Lower lobe of right lung (tissue), 2 donors: ENCODE measurements at regions not wholly inside any gene's neighbourhood (a gene's known extent, or its start where the extent isn't known, plus 50 kb on each side); places are given as distances from the start of the nearest gene placed in this dataset.

Experiments
- ATAC-seq, 2 donors: fragments of 200-7000 bp; cut with Tn5 transposase; one replicate each; pipeline ENCODE4 v1.9.1; 2020 to 2022; ENCODE audit warnings: mild to moderate bottlenecking in 2 of 2, moderate library complexity in 2 of 2
- DNase-seq: peaks from one replicate; pipeline ENCODE4 v3.0.0-alpha.2; 2020
- H3K27ac ChIP-seq: fragments of 200-600 bp; one replicate; pipeline ENCODE4 v1.8.0; 2022
- H3K27me3 ChIP-seq: fragments of 200-600 bp; one replicate; pipeline ENCODE4 v1.8.0; 2022; ENCODE audit warnings: low read depth
- H3K36me3 ChIP-seq: fragments of 200-600 bp; one replicate; pipeline ENCODE4 v1.8.0; 2022; ENCODE audit warnings: mild to moderate bottlenecking
- H3K4me1 ChIP-seq: fragments of 200-600 bp; one replicate; pipeline ENCODE4 v1.8.0; 2022
- H3K4me3 ChIP-seq: fragments of 200-600 bp; one replicate; pipeline ENCODE4 v1.8.0; 2022; ENCODE audit warnings: mild to moderate bottlenecking
- H3K9me3 ChIP-seq: fragments of 200-600 bp; one replicate; pipeline ENCODE4 v1.8.0; 2022
- intact Hi-C: fragments of 100-400 bp; cut with DNase I; formaldehyde crosslinking; loops from one replicate; pipeline ENCODE4 v1.11.0; 2022
- TF ChIP-seq, protein P1 (sequence below): fragments of 200-600 bp; IDR thresholded peaks from one replicate; pipeline ENCODE4 v1.8.0; 2022; ENCODE audit warnings: antibody characterized with exemption, mild to moderate bottlenecking
- donor health status: DM: no; HTN: yes; CAD: no; lungs with severe emphysema.

DNA sequence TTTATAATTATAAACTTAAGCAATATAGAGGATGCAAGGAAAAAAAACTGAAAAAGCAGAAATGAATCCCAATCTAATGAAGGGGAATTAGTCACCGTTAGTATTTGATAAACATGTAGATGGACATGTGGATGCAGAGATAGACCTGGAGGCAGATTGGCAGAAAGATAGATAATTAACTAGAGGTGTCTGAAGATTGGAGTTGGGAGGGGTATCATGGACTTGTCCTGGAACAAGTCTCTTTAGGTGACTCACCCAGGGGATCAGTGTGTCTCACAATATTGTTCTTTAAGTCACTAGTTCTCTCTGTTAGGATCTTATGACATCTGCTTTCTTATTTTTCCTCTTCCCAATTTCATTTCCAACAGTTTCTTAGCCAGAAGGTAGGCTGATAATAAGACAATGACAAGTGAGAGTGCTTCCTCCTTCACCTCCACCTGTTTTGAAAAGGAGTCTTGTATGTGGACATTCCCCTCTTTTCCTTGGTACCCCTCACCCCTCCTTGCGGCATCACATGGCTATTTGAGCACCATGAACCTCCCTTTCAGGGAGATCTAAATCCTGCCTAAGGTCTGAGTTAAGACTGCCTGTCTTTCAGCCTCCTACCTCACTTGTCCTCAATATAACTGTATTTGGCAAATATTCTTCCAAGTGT is 987.7 kb downstream of the TSN start:
- no peak for DNase-seq
- Histone ChIP-seq H3K9me3 (no peaks in the 10 kb centered on the region), H3K4me1 (no peaks in the 10 kb centered on the region), H3K27ac (no peak overlapping the region), H3K27me3 (no peaks in the 10 kb centered on the region), H3K36me3 (no peaks in the 10 kb centered on the region), H3K4me3 (no peak overlapping the region)
- ATAC-seq: no peak
- intact Hi-C loops: no loop called here
- TF ChIP-seq, protein P1, sequence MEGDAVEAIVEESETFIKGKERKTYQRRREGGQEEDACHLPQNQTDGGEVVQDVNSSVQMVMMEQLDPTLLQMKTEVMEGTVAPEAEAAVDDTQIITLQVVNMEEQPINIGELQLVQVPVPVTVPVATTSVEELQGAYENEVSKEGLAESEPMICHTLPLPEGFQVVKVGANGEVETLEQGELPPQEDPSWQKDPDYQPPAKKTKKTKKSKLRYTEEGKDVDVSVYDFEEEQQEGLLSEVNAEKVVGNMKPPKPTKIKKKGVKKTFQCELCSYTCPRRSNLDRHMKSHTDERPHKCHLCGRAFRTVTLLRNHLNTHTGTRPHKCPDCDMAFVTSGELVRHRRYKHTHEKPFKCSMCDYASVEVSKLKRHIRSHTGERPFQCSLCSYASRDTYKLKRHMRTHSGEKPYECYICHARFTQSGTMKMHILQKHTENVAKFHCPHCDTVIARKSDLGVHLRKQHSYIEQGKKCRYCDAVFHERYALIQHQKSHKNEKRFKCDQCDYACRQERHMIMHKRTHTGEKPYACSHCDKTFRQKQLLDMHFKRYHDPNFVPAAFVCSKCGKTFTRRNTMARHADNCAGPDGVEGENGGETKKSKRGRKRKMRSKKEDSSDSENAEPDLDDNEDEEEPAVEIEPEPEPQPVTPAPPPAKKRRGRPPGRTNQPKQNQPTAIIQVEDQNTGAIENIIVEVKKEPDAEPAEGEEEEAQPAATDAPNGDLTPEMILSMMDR: no peak

DNA sequence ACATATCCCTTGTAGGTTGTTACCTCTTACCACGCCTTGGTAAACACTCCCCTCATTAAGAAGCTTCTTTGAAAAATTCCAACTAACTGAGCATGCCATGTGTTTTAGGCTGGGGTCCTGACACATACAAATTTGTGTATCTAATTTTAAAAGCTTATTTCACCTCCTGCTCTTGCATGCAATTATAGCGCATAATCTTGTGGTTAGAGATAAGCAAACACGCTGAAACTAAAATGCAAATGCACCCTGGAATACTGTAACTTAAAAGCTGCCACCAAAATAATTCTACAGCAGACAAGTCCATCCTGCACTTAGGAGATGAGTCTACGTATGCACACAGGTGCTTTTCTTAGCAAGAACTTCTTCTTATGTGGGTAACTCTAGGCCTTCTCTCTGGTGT is 990.2 kb downstream of the TSN start:
- Histone ChIP-seq H3K4me1 (no peaks in the 10 kb centered on the region), H3K4me3 (no peak overlapping the region), H3K27ac (no peak overlapping the region), H3K27me3 (no peaks in the 10 kb centered on the region), H3K36me3 (no peaks in the 10 kb centered on the region), H3K9me3 (no peaks in the 10 kb centered on the region)
- DNase-seq: no peak
- no peak for ATAC-seq
- intact Hi-C loops: no loop called here
- TF ChIP-seq, protein P1: no peak

DNA sequence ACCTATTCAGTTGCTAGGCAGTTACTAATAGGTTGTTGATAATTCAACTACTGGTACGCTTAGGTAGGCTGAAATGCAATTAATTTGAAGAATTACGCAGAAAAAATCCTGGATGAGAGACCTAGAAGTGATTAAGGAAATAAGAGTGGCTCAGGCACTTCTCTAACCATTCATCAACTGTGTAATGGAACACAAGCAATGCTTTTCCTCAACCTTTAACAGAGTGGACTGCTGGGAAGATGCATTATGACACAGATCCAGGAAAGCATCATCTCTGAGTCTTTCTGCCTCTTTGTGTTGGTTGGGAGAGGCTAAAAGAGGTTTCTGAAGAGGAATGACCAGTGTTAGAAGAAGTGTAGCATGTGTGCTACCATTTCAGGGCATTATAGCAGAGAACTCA is 992.2 kb downstream of the TSN start:
- Histone ChIP-seq H3K27me3 (no peaks in the 10 kb centered on the region), H3K4me1 (no peaks in the 10 kb centered on the region), H3K9me3 (no peaks in the 10 kb centered on the region), H3K4me3 (no peak overlapping the region), H3K27ac (no peak overlapping the region), H3K36me3 (no peaks in the 10 kb centered on the region)
- DNase-seq (no peak), ATAC-seq (no peak)
- TF ChIP-seq, protein P1: no peak
- intact Hi-C loops: no loop called here

DNA sequence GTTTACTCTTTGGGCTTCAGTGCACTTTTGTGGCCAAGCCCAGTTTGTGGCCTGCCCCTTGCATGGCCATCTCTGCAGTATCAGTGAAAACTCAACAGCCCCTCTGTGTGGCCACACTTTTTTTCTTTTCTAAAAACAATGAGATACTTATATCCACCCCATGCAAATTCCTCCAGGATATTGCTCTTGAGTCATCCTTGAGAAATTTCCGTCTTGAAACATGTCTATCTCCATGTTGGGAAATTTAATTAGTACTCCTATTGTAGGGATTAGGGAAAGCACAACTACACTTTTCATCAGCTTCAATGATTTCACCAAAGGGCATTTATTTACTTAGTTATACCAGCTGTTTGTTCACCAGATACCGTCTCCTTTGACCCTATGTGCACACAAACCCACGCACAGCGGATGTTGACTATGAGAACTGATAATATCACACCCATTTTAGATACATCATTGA is 993.1 kb downstream of the TSN start:
- no peak overlapping the region for H3K4me3 ChIP-seq
- TF ChIP-seq, protein P1: no peak
- no peak for ATAC-seq
- no peak for DNase-seq
- H3K27me3 ChIP-seq: no peaks in the 10 kb centered on the region
- H3K9me3 ChIP-seq: no peaks in the 10 kb centered on the region
- intact Hi-C loops: no loop called here
- no peak overlapping the region for H3K27ac ChIP-seq
- H3K36me3 ChIP-seq: no peaks in the 10 kb centered on the region
- no peaks in the 10 kb centered on the region for H3K4me1 ChIP-seq

DNA sequence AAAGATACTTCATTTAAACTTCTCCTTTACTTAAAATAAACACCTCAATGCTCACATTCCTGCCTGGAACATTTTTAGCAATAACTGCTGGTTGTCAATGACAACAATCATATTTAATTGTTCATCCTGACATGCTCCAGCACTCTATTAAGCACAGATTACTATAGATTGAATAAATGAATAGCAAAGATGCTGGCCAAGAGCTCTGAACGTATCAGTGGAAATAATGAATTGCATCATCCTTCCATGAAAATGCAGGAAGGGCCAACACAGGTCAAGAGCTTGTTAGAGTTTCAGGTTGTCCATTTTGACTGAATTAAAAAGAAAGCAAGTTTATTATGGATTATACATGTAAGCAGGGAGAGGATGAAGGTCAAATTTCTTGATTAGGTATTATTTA is 994.0 kb downstream of the TSN start:
- no peaks in the 10 kb centered on the region for H3K4me1 ChIP-seq
- intact Hi-C loops: no loop called here
- TF ChIP-seq, protein P1: no peak
- no peak overlapping the region for H3K27ac ChIP-seq
- H3K36me3 ChIP-seq: no peaks in the 10 kb centered on the region
- no peak overlapping the region for H3K4me3 ChIP-seq
- H3K9me3 ChIP-seq: no peaks in the 10 kb centered on the region
- ATAC-seq (no peak), DNase-seq (no peak)
- H3K27me3 ChIP-seq: no peaks in the 10 kb centered on the region
